ENCODE measurements at regions not wholly inside any gene's neighbourhood (a gene's known extent, or its start where the extent isn't known, plus 50 kb on each side); places are given as distances from the start of the nearest gene placed in this dataset.

- TF ChIP-seq POLR2A (IDR thresholded peaks at IDR 0.05; ENCODE audit: low read length) (no peak), GATA1 (IDR thresholded peaks at IDR 0.05; ENCODE audit: low read depth, low read length) (no peak)
These were observed 185.8 kb upstream of the UBE3A start for GRCh38 chr15:25624504-25625177.

All from erythroblast (primary cell).